ENCODE measurements at regions not wholly inside any gene's neighbourhood (a gene's known extent, or its start where the extent isn't known, plus 50 kb on each side); places are given as distances from the start of the nearest gene placed in this dataset.

- TF ChIP-seq EZH2phosphoT487 (IDR thresholded peaks at IDR 0.05) (no peak), CTCF (IDR thresholded peaks at IDR 0.05) (no peak)
These were observed 750.5 kb downstream of the FRK start for GRCh38 chr6:115310156-115310555.

All from neural progenitor cell (in vitro differentiated cells).